HG02981 (cell line): ENCODE measurements at regions not wholly inside any gene's neighbourhood (a gene's known extent, or its start where the extent isn't known, plus 50 kb on each side); places are given as distances from the start of the nearest gene placed in this dataset.

ENCODE experiments used
- ATAC-seq: cut with Tn5 transposase; IDR thresholded peaks from one replicate; pipeline ENCODE4 v1.9.1; 2021; ENCODE audit warnings: mild to moderate bottlenecking, moderate library complexity; ENCODE audit not compliant: unreplicated experiment

DNA sequence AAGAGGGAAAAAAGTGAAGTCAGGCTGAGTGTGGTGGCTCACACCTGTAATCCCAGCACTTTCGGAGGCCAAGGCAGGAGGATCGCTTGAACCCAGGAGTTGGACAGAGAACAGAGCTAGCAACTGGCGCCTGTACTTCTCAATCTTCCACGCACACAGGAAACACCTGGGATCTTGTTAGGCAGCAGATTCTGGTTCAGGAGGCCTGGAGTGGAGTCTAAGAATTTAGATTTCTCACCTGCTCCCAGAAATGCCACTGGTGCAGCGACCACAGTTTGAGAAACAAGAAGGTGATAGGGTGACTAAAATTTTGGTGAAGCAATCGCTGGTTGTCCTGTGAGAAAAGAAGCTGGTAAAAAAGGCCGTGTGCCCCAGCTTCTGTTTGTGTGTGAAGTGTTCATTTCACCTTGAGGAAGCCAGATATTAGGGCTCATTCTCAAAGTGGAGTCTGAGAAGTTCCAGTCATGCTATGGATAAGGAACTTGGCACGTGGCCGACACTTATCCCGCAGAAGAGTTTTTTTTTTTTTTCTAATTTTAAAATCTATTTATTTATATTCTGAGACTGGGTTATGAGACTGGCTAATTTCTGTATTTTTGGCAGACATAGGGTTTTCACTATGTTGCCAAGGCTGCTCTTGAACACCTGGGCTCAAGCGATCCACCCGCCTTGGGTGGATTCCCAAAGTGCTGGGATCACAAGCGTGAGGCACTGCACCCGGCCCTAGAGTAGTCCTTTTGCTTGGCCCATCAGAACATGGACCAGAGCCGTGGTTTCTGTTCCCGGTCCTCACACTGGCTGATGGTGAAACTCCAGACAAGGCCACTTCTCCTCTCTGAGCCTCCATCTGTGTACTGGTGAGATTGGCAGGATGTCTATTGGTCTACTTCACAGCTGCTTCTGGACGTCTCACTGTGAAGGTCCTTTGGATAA, 324.6 kb upstream of the PROK2 start:
- no peak for ATAC-seq

DNA sequence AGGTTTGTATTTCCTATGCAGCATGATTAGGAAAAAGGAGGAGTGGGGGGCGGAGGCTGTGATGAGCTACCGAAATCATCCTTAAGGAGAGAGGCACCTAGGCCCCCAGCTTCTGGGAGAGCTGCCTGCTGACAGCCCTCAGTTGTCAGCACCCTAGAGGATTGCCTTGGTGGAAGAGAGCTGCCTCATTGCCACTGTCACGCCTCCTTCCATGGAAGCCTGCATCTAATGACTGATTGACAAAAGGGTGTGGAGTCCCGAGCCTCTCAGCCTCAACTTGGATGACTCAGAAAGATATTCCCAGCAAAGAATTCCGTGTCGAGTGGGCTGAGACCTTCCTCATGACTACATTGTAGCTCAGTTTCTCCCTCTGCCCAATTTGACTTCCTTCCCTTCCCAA, 320.4 kb upstream of the PROK2 start:
- ATAC-seq, result no peak

DNA sequence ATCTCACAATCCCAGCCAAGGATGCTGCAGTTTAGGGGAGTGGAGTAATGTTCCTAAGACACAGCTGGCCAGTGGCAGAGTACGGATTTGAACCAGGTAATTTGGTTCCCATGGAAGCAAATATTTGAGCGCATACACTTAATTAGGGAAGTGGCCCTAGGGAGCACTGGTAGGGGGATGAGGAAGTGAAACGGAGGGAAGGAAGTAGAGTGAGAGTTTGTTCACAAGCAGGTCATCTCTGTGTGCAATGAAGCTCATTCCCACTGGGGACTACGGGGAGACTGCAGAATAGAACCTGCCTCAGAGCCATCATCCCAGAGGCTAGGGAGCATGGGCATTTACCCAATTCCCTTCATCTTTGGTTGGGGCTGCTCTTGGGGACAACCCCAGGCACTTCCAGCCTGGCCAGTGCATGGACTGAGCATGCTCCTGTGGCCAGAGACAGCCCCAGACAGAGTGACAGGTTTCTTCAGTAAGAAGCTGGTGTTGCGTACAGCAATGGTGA, 317.2 kb upstream of the PROK2 start:
- peak; percentile 65 for ATAC-seq

DNA sequence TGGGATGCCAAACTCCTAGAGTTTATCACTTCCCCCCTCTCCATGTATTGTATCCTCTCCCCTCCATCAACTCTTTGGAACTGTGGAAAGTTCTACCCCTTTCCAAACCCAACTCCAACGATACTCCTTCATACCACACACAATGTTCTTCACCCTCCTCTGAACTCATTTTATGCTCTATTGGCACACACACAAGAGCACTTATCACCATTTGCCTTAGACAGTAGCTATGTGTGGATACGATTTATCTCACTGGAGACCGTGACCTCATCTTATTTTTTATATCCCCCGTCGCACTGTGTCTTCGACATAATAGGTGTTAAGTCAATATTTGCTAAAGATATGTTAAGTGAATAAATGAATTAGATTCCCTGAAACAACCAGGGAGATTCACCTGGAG, 316.5 kb upstream of the PROK2 start:
- no peak for ATAC-seq

DNA sequence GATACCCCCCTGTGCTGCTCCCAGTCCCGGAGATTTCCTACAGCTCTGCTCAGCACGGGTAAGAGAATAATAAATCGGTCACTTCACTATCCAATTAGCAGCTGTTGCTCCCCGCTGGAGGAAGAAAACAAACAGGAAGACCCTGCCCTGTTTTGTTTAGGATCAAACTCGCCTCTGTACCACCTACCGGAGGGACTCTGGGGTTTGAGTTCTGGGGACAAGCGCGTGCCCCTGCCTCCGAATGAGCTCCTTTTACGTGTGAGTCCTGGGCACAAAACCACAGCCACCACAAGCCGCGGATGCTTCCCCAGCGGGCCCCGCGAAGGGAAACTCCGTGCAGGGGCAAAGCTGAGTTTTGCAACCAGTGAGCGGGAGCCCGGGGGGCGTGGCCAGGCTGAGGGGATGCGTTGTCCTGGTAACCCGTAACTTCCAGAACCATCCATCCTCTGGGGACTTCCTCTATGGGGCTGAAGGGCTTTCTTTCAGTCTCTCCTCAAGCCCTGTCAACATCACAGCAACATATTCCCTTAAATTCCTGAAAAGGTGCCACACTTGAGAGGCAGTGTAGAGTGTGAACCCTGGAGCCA, 315.7 kb upstream of the PROK2 start:
- peak; percentile 68 for ATAC-seq

DNA sequence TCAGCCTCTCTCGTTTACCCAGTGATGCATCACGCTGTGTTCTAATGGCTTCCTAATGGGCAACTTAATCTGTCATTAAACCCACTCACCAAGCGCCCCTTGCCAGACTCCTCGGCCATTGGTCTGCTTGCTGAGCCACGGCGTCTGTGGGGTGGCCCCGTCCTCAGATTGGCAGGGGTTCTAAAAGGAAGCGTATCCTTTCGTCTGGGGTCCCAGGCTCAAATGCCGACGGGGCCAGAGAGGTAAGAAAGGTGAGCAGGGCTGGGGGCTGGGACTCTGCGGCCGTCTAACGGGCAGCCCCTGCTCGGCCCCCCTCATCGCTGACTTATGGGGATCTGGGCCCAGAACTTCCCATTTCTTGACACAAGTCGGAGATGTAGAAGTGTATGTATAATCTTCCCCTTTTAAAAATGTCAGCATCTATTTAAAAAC, 315.1 kb upstream of the PROK2 start:
- no peak for ATAC-seq

DNA sequence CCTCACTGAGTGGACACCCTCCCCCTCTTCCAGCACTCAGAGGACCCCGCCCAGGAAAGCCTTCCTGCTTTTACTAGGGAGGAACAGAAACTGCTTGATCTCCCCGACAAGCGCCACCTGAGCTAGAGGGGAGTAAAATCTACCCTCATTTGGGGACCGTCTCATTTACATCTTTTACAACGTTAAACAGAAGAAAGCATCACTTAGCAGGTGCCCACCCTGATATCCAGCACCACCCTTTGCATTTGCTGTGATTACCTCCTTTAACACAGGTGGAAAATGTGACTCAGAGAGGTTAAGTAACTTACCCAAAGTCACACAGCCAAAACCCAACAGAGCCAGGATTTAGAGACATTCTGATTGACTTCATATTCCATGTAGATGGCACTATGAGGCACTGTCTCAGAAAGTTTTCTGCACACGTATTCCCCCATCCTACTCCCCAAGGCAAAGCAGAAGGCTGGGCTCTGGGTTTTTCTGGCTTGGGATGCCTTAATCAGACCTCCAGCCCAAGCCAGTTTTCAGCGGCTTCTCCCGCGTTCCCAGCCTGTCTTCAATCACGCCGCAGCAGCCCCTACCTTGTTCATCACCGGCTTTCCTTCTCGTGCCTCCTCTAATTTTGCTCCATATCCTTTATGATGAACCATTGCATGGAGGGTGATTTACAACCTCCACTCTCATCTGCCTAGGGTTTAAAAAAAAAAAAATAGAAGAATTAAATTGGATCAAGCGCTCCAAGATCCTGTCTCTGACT, 314.6 kb upstream of the PROK2 start:
- ATAC-seq, result no peak

DNA sequence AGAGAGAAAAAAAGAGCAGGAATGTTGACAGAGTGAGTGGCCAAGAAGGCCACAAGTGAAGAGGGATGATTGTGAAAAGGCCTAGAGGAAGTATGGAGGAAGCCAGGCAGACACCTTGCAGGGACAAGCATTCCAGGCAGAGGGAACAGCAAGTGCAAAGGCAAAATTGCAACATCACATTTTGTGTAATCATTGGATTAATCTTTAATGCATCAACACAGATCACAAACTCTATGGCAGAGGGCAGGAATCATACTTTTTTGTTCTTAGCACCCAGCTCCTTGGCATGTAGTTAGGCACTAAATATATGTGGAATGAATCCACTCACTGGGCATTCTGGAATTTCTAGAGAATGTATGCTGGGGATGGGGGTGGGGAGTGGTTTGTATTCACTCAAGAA, 312.1 kb upstream of the PROK2 start:
- ATAC-seq, result no peak

DNA sequence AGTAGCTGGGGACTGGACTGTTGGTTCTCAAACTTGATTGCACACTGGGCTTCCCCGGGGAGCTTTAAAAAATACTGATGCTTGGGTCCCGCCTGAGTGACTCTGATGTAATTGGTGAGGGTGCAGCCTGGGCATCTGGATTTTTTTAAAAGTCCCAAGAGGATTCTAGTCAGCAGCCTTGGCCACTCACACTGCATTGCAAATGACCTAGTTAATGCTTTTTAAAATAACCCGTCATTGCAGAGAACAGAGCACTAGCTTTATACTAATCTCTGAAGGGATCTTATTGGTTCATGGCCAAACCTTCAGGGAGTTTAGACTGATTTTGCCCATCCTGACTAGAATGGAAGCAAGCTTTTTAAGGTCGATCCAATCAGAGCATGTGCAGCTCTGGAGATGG, 310.6 kb upstream of the PROK2 start:
- no peak for ATAC-seq

DNA sequence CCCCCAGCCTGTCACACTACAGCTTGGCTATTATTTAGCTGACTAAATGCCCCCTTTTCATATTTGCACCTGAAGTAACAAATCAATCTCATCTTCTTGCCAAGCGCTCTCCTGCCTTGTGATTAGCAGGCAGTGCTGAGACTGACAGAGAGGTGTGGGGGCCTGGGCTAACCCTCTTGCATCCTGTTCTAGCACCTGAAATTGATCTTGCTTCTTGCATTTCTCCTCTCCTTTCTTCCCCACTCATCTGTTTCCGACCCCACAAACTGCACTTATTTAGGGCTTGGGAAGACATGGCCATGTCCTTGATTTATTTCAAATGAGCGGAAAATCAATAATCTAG, 309.0 kb upstream of the PROK2 start:
- ATAC-seq, result no peak

DNA sequence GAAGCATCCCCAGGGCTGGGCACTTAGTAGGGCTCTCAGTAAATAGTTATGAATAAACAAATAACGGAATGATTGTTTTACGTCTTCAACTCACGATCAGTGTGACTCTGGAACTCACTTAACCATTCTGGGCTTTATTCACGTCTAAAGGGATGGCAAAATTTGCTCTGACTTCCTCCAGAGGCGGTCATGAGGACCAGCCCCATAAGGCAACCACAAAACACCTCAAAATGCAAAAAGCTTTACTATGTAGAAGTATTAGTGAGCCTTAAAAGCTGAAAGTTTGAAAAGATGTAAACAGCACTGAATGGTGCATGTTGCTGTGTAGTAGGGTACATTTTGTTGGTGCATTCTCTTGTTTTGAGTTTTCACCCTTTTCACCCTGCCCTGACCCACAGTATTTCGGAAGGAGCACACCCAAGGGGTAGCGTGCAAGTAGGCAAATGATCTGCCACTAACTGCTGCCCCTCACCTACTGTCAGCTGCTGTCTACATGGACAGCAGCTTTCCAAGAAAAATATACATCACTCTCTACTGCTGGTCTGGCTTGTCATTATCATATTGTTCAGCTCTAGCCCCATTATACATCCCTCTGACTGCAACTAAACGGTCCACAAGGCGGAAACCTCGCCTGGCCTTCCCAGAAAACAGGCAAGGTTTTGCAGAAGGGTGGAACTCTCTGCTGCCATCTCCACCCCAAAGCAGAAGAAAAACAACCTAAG, 308.5 kb upstream of the PROK2 start:
- ATAC-seq, result no peak

DNA sequence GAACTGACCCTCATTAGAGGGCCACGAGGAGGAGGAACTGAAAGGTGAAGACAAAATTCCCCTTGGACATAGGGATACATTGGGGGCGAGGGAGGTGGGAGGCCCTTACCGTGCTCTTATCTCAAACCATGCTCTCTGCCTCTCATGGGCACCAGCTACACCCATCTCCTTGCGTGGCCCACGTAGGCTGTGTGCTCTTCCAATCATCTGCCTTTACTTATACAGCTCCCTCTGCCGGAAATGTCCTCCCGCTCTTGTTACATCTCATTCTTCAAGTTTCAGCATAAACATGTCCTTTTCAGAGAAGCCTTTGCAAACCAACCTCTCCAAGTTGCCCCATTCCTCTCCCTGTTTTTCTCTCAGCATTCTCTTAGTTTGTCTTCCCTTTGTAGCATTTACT, 307.8 kb upstream of the PROK2 start:
- no peak for ATAC-seq

DNA sequence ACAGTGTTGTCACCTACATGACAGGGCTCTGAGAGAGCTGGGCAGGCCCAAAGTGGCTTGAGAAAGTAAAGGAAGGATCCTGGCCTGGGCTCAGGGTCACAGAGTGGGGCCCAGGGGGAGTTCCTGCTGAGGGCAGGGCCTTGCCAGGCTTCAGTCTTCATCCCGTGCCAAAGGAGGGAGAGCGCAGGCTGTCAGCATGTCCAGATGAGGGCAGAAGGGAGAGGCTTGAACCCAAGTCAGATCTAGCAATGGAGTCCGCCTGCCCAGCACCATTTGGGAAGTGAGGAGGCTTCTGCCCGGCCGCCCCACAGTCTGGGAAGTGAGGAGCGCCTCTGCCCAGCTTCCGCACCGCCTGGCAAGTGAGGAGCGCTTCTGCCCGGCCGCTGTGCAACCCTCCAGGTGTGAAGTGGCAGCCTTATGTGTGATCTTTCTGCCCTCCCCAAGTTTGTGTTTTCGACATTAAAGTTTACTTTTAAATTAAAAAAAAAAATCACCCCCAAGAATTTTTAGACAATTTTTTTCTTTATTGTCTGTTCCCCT, 303.6 kb upstream of the PROK2 start:
- no peak for ATAC-seq

DNA sequence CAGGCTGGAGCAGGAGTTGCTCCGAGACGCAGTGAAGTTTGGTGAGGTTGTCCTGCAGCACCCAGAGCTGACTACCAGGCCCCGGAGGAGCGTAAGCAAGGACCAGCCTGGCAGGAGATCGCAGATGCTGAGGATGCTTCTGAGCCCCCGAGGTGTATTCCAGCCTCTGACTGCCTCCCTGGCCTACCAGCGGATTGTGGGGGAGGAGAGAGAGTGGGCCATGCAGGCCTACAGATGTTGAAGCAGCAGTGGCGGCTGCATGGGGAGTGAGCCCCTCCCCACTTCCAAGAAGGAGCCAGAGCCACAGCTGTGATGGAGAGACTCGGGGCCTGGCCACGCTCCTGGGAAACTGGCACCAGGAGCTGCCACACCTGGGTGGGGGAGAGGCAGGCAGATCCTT, 302.5 kb upstream of the PROK2 start:
- no peak for ATAC-seq

DNA sequence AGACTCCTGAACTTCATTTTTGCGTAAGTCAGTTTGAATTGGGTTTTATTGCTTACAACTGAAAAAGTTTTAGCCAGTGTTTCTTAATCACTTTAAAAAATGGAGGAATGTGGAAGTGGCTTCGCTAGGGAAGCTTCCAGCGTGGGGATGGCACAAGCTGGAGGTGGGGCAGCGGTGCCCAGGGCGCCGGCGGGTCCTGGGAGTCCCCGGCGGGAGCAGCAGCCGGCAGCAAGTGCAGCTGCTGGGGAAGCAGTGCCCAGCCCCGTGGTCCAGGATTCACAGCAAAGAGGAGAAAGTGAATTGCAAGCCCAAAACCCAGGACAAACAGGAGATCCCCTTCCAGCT, 301.8 kb upstream of the PROK2 start:
- ATAC-seq, result no peak

DNA sequence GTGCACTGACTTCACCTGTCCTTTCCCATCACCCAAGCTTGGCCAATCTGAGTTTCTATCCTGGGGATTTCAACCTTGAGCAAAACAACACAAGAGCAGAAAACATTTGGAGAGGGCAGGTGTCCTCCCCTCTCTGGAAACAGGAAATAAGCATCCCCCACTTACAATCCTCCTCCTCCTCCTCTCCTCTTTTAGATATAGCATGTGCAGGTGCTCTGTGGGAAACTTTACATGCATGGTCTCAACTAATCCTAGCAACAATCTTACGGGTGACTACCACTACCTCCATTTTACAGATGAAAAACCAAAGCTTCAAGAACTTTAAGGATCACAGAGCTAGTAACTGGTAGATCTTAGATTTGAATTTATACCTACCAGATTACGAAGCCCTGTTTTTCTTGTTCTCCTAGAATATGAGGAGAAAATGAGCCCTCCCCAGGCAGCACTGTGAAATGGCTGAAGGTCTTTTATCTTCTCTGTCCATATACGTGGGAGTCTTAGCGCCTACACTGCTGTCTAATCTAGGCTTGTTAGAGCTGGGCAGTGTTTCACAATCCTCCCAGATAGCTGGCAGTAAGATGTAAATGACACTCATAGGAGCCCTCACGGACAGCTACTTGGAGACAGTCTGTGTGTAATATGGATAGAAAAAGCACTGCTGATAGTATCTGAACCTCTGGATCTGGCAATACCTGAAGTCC, 301.2 kb upstream of the PROK2 start:
- no peak for ATAC-seq

DNA sequence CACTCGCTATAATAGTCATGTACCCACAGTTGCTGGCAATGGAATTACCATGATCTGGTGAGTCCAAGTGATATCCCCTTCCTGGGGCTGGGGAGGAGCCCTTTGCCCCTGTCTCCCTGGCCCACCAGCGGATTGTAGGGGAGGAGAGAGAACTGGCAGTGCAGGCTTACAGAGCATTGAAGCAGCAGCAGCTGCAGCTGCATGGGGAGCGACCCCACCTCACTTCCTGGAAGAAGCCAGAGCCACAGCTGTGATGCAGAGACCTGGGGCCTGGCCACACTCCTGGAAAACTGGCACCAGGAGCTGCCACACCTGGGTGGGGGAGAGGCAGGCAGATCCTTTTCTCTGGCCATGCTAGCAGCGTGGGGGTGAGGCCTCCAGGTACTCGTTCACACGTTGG, 300.1 kb upstream of the PROK2 start:
- no peak for ATAC-seq

DNA sequence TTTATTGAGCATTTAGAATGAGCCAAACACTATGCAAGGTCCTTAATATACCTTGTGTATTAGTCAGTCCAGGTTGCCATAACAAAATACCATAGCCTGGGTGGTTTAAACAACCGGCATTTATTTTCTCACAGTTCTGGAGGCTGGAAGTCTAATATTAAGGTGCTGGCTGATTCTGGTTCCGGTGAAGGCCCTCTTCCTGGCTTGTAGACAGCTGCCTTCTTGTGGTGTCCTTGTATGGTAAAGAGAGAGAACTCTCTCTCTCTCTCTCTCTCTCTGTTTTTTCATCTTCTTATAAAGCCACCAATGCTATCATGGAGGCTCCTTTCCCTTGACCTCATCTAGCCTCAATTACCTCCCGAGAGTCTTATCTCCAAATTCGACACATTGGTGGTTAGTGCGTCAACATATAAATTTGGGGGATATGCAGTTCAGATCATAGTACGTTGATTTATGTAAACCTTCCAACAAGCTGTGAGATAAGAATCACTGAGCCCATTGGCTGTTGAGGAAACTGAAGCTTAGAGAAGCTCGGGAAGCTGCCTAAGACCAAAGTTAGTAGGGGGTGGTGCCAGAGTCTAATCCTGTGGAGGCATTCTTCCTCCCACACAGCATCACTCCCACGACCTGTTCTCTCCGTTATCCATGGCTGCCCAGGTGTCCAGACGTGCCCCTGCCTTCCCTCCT, 298.0 kb upstream of the PROK2 start:
- ATAC-seq, result peak; percentile 13

DNA sequence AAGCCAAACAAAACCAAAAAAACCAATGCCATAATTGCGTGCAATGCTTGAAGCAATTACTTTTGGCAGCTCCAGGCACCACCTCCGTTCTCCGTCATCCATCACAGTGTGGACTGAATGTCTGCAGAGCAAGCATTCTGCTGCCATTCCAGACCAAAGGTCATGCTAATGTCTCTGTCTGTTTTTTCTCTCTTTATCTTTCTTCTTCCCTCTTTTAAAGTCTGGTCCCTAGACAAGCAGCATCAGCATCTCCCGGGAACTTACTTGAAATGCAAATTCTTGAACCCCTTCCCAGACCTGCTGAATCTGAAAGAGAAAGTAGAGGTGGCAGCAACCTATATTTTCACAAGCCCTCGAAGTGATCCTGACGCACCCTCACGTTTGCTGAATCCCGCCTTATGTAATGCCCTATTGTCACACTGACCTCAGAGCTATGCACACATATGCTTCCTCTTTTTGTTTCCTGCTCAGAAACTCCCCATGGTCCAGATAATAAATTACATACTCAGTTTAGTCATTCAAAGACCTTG, 297.3 kb upstream of the PROK2 start:
- ATAC-seq, result peak; percentile 75
